OCI-LY1 (cell line): ENCODE measurements at regions not wholly inside any gene's neighbourhood (a gene's known extent, or its start where the extent isn't known, plus 50 kb on each side); places are given as distances from the start of the nearest gene placed in this dataset.

ENCODE experiments used
- H2AFZ ChIP-seq: fragments of 200-600 bp; sonication (generic), shearing (Covaris generic); 2 replicates; pipeline ENCODE4 v1.6.0; 2014; ENCODE audit warnings: antibody characterized with exemption, mild to moderate bottlenecking, low read length
- H3F3A ChIP-seq: fragments of 200-600 bp; sonication (generic), shearing (Covaris generic); 2 replicates; pipeline ENCODE4 v1.6.0; 2014; ENCODE audit warnings: mild to moderate bottlenecking, antibody characterized with exemption, low read length, moderate library complexity; ENCODE audit not compliant: insufficient read depth
- H3K27ac ChIP-seq: fragments of 200-600 bp; sonication (generic); 2 replicates; pipeline ENCODE4 v1.5.1; 2014; ENCODE audit warnings: low read length, mixed run types, mild to moderate bottlenecking, low read depth; ENCODE audit not compliant: poor library complexity, severe bottlenecking
- H3K27me3 ChIP-seq: fragments of 200-600 bp; sonication (generic); 2 replicates; pipeline ENCODE4 v1.6.0; 2014; ENCODE audit warnings: antibody characterized with exemption, mild to moderate bottlenecking, low read length, moderate library complexity; ENCODE audit not compliant: insufficient read depth
- H3K36me3 ChIP-seq: fragments of 200-600 bp; sonication (generic); 2 replicates; pipeline ENCODE4 v1.6.1; 2014; ENCODE audit warnings: mild to moderate bottlenecking, antibody characterized with exemption, low read length, moderate library complexity, mixed read lengths; ENCODE audit not compliant: insufficient read depth
- H3K4me1 ChIP-seq: fragments of 200-600 bp; sonication (generic); 2 replicates; pipeline ENCODE4 v1.5.1; 2014; ENCODE audit warnings: mild to moderate bottlenecking, low read length, moderate library complexity; ENCODE audit not compliant: insufficient read depth, severe bottlenecking
- H3K4me2 ChIP-seq: fragments of 200-600 bp; sonication (generic), shearing (Covaris generic); 2 replicates; pipeline ENCODE4 v1.6.1; 2014; ENCODE audit warnings: low read length
- H3K4me3 ChIP-seq: fragments of 200-600 bp; sonication (generic); 2 replicates; pipeline ENCODE4 v1.5.1; 2014; ENCODE audit warnings: low read length, low read depth, mild to moderate bottlenecking, mixed read lengths; ENCODE audit not compliant: poor library complexity, severe bottlenecking
- H3K79me2 ChIP-seq: fragments of 200-600 bp; shearing (Covaris generic); 2 replicates; pipeline ENCODE4 v1.6.1; 2016; ENCODE audit warnings: mixed run types, low read length, mixed read lengths; ENCODE audit not compliant: insufficient read depth
- H3K9ac ChIP-seq: fragments of 200-600 bp; sonication (generic), shearing (Covaris generic); 2 replicates; pipeline ENCODE4 v1.6.1; 2014; ENCODE audit warnings: mild to moderate bottlenecking, low read length, mixed read lengths
- H3K9me2 ChIP-seq: fragments of 200-600 bp; sonication (generic), shearing (Covaris generic); 2 replicates; pipeline ENCODE4 v1.6.1; 2014; ENCODE audit warnings: low read depth, mild to moderate bottlenecking, low read length, mixed read lengths
- H3K9me3 ChIP-seq: fragments of 200-600 bp; shearing (Covaris generic); 2 replicates; pipeline ENCODE4 v1.6.1; 2014; ENCODE audit warnings: low read length, mixed read lengths
- H4K20me1 ChIP-seq: fragments of 200-600 bp; sonication (generic), shearing (Covaris generic); 2 replicates; pipeline ENCODE4 v1.6.0; 2016; ENCODE audit warnings: mild to moderate bottlenecking, low read length; ENCODE audit not compliant: insufficient read depth
- CTCF ChIP-seq: fragments of 200-600 bp; sonication (generic), shearing (Covaris generic); IDR thresholded peaks from 2 replicates; pipeline ENCODE4 v1.5.1; 2017; ENCODE audit warnings: mild to moderate bottlenecking, antibody characterized with exemption, low read length, moderate library complexity, mixed read lengths
- EZH2 ChIP-seq: fragments of 200-600 bp; sonication (generic), shearing (Covaris generic); IDR thresholded peaks from 2 replicates; pipeline ENCODE4 v1.8.0; 2017; ENCODE audit warnings: borderline replicate concordance, mixed run types, mild to moderate bottlenecking, antibody characterized with exemption, low read length, moderate library complexity, mixed read lengths

- Histone ChIP-seq H3K9me3 (no peaks in the 10 kb centered on the region), H3K36me3 (no peaks in the 10 kb centered on the region), H3K9me2 (no peaks in the 10 kb centered on the region), H3K27ac (no peak overlapping the region), H3K4me3 (no peak overlapping the region), H3K27me3 (no peaks in the 10 kb centered on the region), H4K20me1 (no peaks in the 10 kb centered on the region), H3K4me1 (no peaks in the 10 kb centered on the region), H3K4me2 (no peak overlapping the region), H3K9ac (no peak overlapping the region), H3F3A (no peaks in the 10 kb centered on the region), H2AFZ (no peak overlapping the region), H3K79me2 (no peaks in the 10 kb centered on the region)
- TF ChIP-seq EZH2 (no peak), CTCF (no peak)
Measured at GRCh38 chr1:191495040-191495439, 663.2 kb upstream of the RGS18 start.

- no peaks in the 10 kb centered on the region for H3K27me3 ChIP-seq
- H3K9me2 ChIP-seq, result no peaks in the 10 kb centered on the region
- no peaks in the 10 kb centered on the region for H4K20me1 ChIP-seq
- no peaks in the 10 kb centered on the region for H3K36me3 ChIP-seq
- H3K79me2 ChIP-seq, result no peaks in the 10 kb centered on the region
- H3F3A ChIP-seq, result no peaks in the 10 kb centered on the region
- no peak overlapping the region for H3K4me2 ChIP-seq
- no peak overlapping the region for H3K27ac ChIP-seq
- H2AFZ ChIP-seq, result no peak overlapping the region
- no peak overlapping the region for H3K4me3 ChIP-seq
- no peak overlapping the region for H3K9ac ChIP-seq
- TF ChIP-seq CTCF (no peak), EZH2 (no peak)
- no peaks in the 10 kb centered on the region for H3K4me1 ChIP-seq
- no peaks in the 10 kb centered on the region for H3K9me3 ChIP-seq
Measured at GRCh38 chr1:191498318-191498717, 659.9 kb upstream of the RGS18 start.

GRCh38 chr1:191498825-191499224, 659.4 kb upstream of the RGS18 start:
- TF ChIP-seq CTCF, result no peak
- TF ChIP-seq EZH2, result no peak
- Histone ChIP-seq H3K4me2 (no peak overlapping the region), H3K9ac (no peak overlapping the region), H4K20me1 (no peaks in the 10 kb centered on the region), H2AFZ (no peak overlapping the region), H3K79me2 (no peaks in the 10 kb centered on the region), H3F3A (no peaks in the 10 kb centered on the region), H3K9me3 (no peaks in the 10 kb centered on the region), H3K4me1 (no peaks in the 10 kb centered on the region), H3K27me3 (no peaks in the 10 kb centered on the region), H3K27ac (no peak overlapping the region), H3K36me3 (no peaks in the 10 kb centered on the region), H3K9me2 (no peaks in the 10 kb centered on the region), H3K4me3 (no peak overlapping the region)
